CD1c-positive myeloid dendritic cell (primary cell): ENCODE measurements at regions not wholly inside any gene's neighbourhood (a gene's known extent, or its start where the extent isn't known, plus 50 kb on each side); places are given as distances from the start of the nearest gene placed in this dataset.

Experiments used
- DNase-seq: peaks from one replicate; pipeline ENCODE4 v3.0.0-alpha.2; 2016; ENCODE audit errors: extremely low spot score

DNA sequence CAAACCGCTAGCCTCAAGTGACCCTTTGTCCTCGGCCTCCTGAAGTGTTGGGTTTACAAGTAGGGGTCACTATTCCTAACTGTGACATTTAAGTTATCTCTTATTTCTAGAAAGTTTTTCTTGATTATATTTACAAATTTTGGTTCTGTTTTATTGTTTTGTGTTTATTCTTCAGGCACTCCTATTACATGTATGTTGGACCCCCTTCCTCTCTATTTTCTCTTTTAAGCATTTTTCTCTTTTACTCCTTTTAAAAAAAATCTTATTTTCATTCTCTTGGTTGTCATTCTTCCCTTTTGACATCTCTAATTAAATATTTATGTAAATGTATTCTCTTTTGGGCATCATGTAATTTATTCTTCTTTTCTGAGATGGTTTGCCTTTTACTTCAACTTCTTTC lies 50.4 kb upstream of the MAP3K7 start:
- no peak for DNase-seq
